ENCODE measurements at regions not wholly inside any gene's neighbourhood (a gene's known extent, or its start where the extent isn't known, plus 50 kb on each side); places are given as distances from the start of the nearest gene placed in this dataset.

DNA sequence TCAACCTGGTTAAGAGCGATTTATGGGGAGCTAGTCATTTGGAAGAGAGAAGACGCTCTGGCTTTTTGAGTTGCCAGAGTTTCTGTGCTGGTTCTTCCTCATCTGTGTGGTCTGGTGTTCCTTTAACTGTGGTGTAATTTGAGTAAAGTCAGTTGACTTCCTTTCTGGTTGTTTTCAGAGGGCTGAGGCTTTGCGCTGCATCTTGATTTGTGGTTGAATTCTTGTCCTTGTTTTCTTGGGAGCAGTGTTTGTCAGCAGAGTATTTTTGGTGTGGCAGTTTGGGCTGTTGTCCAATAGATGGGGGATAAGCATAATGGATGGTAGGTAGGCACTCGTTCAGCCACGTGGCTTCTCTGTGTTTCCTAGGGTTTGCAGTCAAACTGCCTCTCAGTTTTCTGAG is 2143.2 kb upstream of the TENM3 start:
- DNase-seq (ENCODE audit: extremely low spot score in 2 of 2), result no peak

DNA sequence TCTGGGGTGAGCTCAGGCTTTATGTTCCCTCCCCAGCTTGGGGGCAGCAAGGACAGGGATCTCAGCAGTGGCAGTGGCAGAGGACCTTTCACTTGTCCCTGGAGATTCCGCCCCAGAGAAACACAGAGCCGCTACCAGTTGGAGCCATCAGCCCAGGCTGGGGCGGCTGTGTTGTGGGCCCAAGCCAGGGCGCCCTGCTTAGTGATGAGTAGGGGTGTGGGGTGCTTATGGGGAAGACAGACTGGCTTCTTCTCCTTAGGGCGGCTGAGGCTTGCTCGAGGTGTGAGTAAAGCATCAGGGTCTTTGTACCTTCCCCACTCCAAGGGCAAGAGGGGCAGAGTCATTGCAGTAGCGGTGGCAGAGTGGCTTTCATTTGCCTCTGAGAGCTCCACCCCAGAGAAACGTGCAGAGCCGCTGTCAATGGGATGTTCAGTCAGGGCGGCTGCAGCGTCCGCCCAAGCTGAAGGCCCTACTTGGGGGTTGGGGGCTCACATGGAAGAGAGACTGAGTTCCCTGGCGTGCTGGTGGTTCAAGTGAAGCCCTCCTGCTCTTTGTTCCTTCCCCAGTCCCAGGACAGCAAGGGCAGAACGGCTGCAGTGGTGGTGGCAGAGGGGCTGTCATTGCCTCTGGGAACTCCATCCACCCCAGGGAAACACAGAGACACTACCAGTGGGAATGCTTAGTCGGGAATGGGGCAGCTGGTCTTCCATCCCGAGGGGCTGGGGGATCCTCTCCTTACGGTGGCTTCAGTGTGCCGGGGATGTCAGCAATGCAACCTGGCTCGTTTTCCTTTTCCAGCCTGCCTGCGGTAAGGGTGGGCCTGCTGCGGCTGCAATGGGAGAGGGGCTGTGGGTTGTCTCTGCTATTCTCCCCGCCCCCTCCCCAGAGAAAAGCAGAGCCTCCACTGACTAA is 2142.5 kb upstream of the TENM3 start:
- Histone ChIP-seq H3K27me3 (no peaks in the 10 kb centered on the region), H3K27ac (no peak overlapping the region), H3K4me1 (no peaks in the 10 kb centered on the region), H3K36me3 (no peaks in the 10 kb centered on the region), H3K4me3 (no peak overlapping the region), H3K9me3 (no peaks in the 10 kb centered on the region)
- no peak for DNase-seq (ENCODE audit: extremely low spot score in 2 of 2)
- TF ChIP-seq POLR2A (IDR thresholded peaks at IDR 0.05), result no peak
- TF ChIP-seq, protein P1, sequence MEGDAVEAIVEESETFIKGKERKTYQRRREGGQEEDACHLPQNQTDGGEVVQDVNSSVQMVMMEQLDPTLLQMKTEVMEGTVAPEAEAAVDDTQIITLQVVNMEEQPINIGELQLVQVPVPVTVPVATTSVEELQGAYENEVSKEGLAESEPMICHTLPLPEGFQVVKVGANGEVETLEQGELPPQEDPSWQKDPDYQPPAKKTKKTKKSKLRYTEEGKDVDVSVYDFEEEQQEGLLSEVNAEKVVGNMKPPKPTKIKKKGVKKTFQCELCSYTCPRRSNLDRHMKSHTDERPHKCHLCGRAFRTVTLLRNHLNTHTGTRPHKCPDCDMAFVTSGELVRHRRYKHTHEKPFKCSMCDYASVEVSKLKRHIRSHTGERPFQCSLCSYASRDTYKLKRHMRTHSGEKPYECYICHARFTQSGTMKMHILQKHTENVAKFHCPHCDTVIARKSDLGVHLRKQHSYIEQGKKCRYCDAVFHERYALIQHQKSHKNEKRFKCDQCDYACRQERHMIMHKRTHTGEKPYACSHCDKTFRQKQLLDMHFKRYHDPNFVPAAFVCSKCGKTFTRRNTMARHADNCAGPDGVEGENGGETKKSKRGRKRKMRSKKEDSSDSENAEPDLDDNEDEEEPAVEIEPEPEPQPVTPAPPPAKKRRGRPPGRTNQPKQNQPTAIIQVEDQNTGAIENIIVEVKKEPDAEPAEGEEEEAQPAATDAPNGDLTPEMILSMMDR (IDR thresholded peaks at IDR 0.05), result no peak
- no peak for TF ChIP-seq POLR2AphosphoS5 (IDR thresholded peaks at IDR 0.05; ENCODE audit: insufficient read depth in 1 of 2, low read depth in 1 of 2)
- intact Hi-C loops (cut with DNase I), result no loop called here

More for the DNA sequence above, 2143.2 kb upstream of the TENM3 start:
- H3K27me3 ChIP-seq, result no peaks in the 10 kb centered on the region
- intact Hi-C loops (cut with DNase I), result no loop called here
- H3K4me3 ChIP-seq, result no peak overlapping the region
- H3K27ac ChIP-seq, result no peak overlapping the region
- TF ChIP-seq POLR2A (IDR thresholded peaks at IDR 0.05) (no peak), POLR2AphosphoS5 (IDR thresholded peaks at IDR 0.05; ENCODE audit: insufficient read depth in 1 of 2, low read depth in 1 of 2) (no peak)
- TF ChIP-seq, protein P1 (IDR thresholded peaks at IDR 0.05), result no peak
- H3K4me1 ChIP-seq, result no peaks in the 10 kb centered on the region
- H3K36me3 ChIP-seq, result no peaks in the 10 kb centered on the region
- H3K9me3 ChIP-seq, result no peaks in the 10 kb centered on the region

DNA sequence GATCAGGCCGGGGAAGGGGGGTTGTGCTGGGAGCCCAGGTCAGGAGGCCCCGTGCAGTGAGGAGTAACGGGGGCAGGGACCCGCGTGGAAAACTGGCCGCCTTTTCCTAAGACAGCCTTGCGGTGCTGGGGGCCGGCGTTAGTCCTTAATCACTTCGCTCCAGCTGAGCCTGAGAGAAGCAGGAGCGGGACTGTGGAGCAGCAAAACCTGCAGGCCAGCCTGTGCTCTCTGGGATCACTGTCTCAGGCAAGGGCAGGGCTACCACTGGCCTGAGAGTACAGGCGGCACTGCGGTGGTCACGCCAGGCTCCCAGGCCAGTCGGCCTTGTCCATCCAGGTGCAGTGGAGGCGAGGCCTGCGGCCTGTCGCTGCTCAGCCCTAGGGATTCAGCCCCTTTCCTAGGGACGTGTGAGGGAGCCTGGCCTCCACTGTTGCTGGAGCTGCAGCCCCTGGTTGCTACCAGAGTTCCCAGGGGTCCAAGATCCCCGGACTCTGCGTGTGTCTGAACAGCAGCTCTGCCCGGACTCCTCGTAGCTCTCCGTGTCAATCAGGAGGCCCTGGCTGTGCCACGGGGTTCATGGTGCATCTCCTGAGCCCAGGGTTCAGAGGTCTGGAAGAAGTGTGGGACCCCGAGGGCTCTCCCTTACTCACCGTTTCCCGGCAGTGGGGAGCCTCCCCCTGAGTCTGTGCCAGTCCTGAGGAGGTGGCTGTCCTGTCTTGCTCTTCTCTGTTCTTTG is 2141.7 kb upstream of the TENM3 start:
- no peak for DNase-seq (ENCODE audit: extremely low spot score in 2 of 2)
- no peak overlapping the region for H3K27ac ChIP-seq
- no peak overlapping the region for H3K4me3 ChIP-seq
- intact Hi-C loops (cut with DNase I), result no loop called here
- H3K9me3 ChIP-seq, result no peaks in the 10 kb centered on the region
- no peaks in the 10 kb centered on the region for H3K27me3 ChIP-seq
- H3K36me3 ChIP-seq, result no peaks in the 10 kb centered on the region
- no peaks in the 10 kb centered on the region for H3K4me1 ChIP-seq
- TF ChIP-seq POLR2AphosphoS5 (IDR thresholded peaks at IDR 0.05; ENCODE audit: insufficient read depth in 1 of 2, low read depth in 1 of 2), result no peak
- no peak for TF ChIP-seq POLR2A (IDR thresholded peaks at IDR 0.05)
- TF ChIP-seq, protein P1 (IDR thresholded peaks at IDR 0.05), result no peak

DNA sequence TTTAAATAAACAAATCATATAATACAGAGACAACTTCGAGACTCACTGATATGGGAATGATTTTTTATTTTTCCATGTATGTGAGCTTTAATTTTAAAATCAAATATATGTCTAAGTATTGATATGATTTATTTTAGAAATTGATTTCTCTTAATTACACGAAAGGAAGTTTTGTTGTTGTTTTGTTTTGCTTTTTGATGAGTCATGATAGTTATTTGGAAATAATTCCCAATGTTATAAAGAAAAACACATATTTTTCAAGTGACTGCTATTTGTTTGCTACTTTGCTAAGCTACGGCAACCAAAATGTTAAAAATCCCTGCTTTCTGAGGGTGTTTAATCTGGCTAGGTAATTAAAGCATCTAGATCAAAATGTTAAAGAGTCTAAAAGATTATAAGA is 2139.4 kb upstream of the TENM3 start:
- Histone ChIP-seq H3K36me3 (no peaks in the 10 kb centered on the region), H3K4me3 (no peak overlapping the region), H3K27ac (no peak overlapping the region), H3K4me1 (no peaks in the 10 kb centered on the region), H3K27me3 (no peaks in the 10 kb centered on the region), H3K9me3 (no peaks in the 10 kb centered on the region)
- DNase-seq (ENCODE audit: extremely low spot score in 2 of 2), result no peak
- intact Hi-C loops (cut with DNase I), result no loop called here
- TF ChIP-seq, protein P1 (IDR thresholded peaks at IDR 0.05), result no peak
- TF ChIP-seq POLR2AphosphoS5 (IDR thresholded peaks at IDR 0.05; ENCODE audit: insufficient read depth in 1 of 2, low read depth in 1 of 2) (no peak), POLR2A (IDR thresholded peaks at IDR 0.05) (no peak)

Data from vagina (tissue), 2 donors.